OCI-LY3 (cell line): ENCODE measurements at regions not wholly inside any gene's neighbourhood (a gene's known extent, or its start where the extent isn't known, plus 50 kb on each side); places are given as distances from the start of the nearest gene placed in this dataset.

Source experiments
- EZH2phosphoT487 ChIP-seq: fragments of 200-600 bp; shearing (Covaris generic); IDR thresholded peaks from 2 replicates; pipeline ENCODE4 v1.6.1; 2018; ENCODE audit warnings: antibody characterized with exemption, mixed run types, low read depth
- TF ChIP-seq, protein P1 (sequence below): fragments of 200-600, 300-600 bp; sonication (generic); IDR thresholded peaks from 2 replicates; pipeline ENCODE4 v1.5.1; 2014; ENCODE audit warnings: antibody characterized with exemption, low read length, low read depth

- TF ChIP-seq, protein P1, sequence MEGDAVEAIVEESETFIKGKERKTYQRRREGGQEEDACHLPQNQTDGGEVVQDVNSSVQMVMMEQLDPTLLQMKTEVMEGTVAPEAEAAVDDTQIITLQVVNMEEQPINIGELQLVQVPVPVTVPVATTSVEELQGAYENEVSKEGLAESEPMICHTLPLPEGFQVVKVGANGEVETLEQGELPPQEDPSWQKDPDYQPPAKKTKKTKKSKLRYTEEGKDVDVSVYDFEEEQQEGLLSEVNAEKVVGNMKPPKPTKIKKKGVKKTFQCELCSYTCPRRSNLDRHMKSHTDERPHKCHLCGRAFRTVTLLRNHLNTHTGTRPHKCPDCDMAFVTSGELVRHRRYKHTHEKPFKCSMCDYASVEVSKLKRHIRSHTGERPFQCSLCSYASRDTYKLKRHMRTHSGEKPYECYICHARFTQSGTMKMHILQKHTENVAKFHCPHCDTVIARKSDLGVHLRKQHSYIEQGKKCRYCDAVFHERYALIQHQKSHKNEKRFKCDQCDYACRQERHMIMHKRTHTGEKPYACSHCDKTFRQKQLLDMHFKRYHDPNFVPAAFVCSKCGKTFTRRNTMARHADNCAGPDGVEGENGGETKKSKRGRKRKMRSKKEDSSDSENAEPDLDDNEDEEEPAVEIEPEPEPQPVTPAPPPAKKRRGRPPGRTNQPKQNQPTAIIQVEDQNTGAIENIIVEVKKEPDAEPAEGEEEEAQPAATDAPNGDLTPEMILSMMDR = no peak
- TF ChIP-seq EZH2phosphoT487 = no peak
Observed at GRCh38 chr5:96180684-96181435, 219.2 kb upstream of the ELL2 start.
